A673 (cell line): ENCODE measurements at regions not wholly inside any gene's neighbourhood (a gene's known extent, or its start where the extent isn't known, plus 50 kb on each side); places are given as distances from the start of the nearest gene placed in this dataset.

Source experiments
- CTCF ChIP-seq: fragments of 300-800, 200-600 bp; sonication (generic); conservative IDR thresholded peaks from 2 replicates; pipeline ENCODE4 v1.5.1; 2017; ENCODE audit warnings: low read depth, mild to moderate bottlenecking, antibody characterized with exemption, low read length, moderate library complexity, mixed read lengths
- EZH2 ChIP-seq: fragments of 200-600 bp; sonication (generic); IDR thresholded peaks from 2 replicates; pipeline ENCODE4 v1.6.1; 2017; ENCODE audit warnings: borderline replicate concordance, low read depth, mild to moderate bottlenecking, mixed read lengths, antibody characterized with exemption, low read length; ENCODE audit not compliant: poor library complexity, severe bottlenecking

GRCh38 chr7:41830271-41830670 lies 127.4 kb upstream of the INHBA start:
- TF ChIP-seq CTCF (no peak), EZH2 (no peak)
